Suprapubic skin (tissue), 4 donors: ENCODE measurements at regions not wholly inside any gene's neighbourhood (a gene's known extent, or its start where the extent isn't known, plus 50 kb on each side); places are given as distances from the start of the nearest gene placed in this dataset.

ENCODE experiments used
- DNase-seq, 2 donors: peaks; one replicate each; pipeline ENCODE4 v3.0.0-alpha.2; 2019; ENCODE audit warnings: low spot score in 2 of 2
- H3K27ac ChIP-seq: fragments of 200-600 bp; sonication (generic); one replicate; pipeline ENCODE4 v1.5.1; 2019
- H3K27me3 ChIP-seq: fragments of 200-600 bp; sonication (generic); one replicate; pipeline ENCODE4 v1.5.1; 2019
- H3K36me3 ChIP-seq: fragments of 200-600 bp; sonication (generic); one replicate; pipeline ENCODE4 v1.5.1; 2019
- H3K4me1 ChIP-seq: fragments of 200-600 bp; sonication (generic); one replicate; pipeline ENCODE4 v1.5.1; 2019
- H3K4me3 ChIP-seq: fragments of 200-600 bp; sonication (generic); one replicate; pipeline ENCODE4 v1.5.1; 2019; ENCODE audit warnings: mild to moderate bottlenecking
- H3K9me3 ChIP-seq: fragments of 200-600 bp; sonication (generic); one replicate; pipeline ENCODE4 v1.5.1; 2019
- CTCF ChIP-seq, 2 donors: fragments of 200-600 bp in 1 of 2; fragments of 450-650 bp in 1 of 2; sonication (generic) in 1 of 2; IDR thresholded peaks; one replicate each; pipeline ENCODE4 v1.5.1; 2016 to 2019; ENCODE audit warnings: antibody characterized with exemption in 2 of 2, mild to moderate bottlenecking in 1 of 2, moderate library complexity in 1 of 2
- EP300 ChIP-seq: sonication (generic); formaldehyde crosslinking; IDR thresholded peaks from one replicate; pipeline ENCODE4 v1.6.1; 2017; ENCODE audit warnings: antibody characterized with exemption
- POLR2A ChIP-seq, 2 donors: fragments of 450-650 bp; IDR thresholded peaks; one replicate each; pipeline ENCODE4 v1.6.1; 2017; ENCODE audit warnings: antibody characterized with exemption in 2 of 2, mild to moderate bottlenecking in 2 of 2, moderate library complexity in 2 of 2
- POLR2AphosphoS5 ChIP-seq, 3 donors: sonication (generic); formaldehyde crosslinking; IDR thresholded peaks; one replicate each; pipeline ENCODE4 v1.6.1; 2017; ENCODE audit warnings: antibody characterized with exemption in 3 of 3
- WGBS: methylation state at CpG from one replicate; pipeline ENCODE4 v1.1.5; 2018; 5-methylcytosine and 5-hydroxymethylcytosine counted together

GRCh38 chr12:129966146-129966995, 62.5 kb upstream of the TMEM132D start:
- no peaks in the 10 kb centered on the region for H3K36me3 ChIP-seq
- TF ChIP-seq EP300 (no peak), POLR2AphosphoS5 (IDR thresholded peaks at IDR 0.05) (no peak), CTCF (IDR thresholded peaks at IDR 0.05) (no peak), POLR2A (IDR thresholded peaks at IDR 0.05) (no peak)
- H3K4me1 ChIP-seq = no peaks in the 10 kb centered on the region
- H3K9me3 ChIP-seq = peaks cover 3% of the 10 kb centered on the region
- WGBS = 24% methylated on average over 10 of the region's 10 CpGs
- H3K27ac ChIP-seq = no peak overlapping the region
- DNase-seq = no peak
- H3K27me3 ChIP-seq = no peaks in the 10 kb centered on the region
- no peak overlapping the region for H3K4me3 ChIP-seq

GRCh38 chr12:129971721-129972120, 67.9 kb upstream of the TMEM132D start:
- no peaks in the 10 kb centered on the region for H3K27me3 ChIP-seq
- peaks cover 3% of the 10 kb centered on the region for H3K9me3 ChIP-seq
- H3K4me3 ChIP-seq = no peak overlapping the region
- WGBS = 84% methylated on average over 7 of the region's 7 CpGs
- TF ChIP-seq POLR2AphosphoS5 (IDR thresholded peaks at IDR 0.05) (no peak), CTCF (IDR thresholded peaks at IDR 0.05) (no peak), EP300 (no peak), POLR2A (IDR thresholded peaks at IDR 0.05) (no peak)
- H3K27ac ChIP-seq = no peak overlapping the region
- H3K4me1 ChIP-seq = no peaks in the 10 kb centered on the region
- no peaks in the 10 kb centered on the region for H3K36me3 ChIP-seq
- DNase-seq = no peak

- no peak for DNase-seq
- 77% methylated on average over 6 of the region's 6 CpGs for WGBS
These were observed 69.6 kb upstream of the TMEM132D start for GRCh38 chr12:129973236-129973961.

GRCh38 chr12:129984106-129984505, 80.3 kb upstream of the TMEM132D start:
- H3K36me3 ChIP-seq = no peaks in the 10 kb centered on the region

More at GRCh38 chr12:129973236-129973961, 69.6 kb upstream of the TMEM132D start:
- no peaks in the 10 kb centered on the region for H3K27me3 ChIP-seq
- no peak overlapping the region for H3K27ac ChIP-seq
- no peaks in the 10 kb centered on the region for H3K4me1 ChIP-seq
- no peak for TF ChIP-seq POLR2AphosphoS5 (IDR thresholded peaks at IDR 0.05)
- H3K4me3 ChIP-seq = no peak overlapping the region
- H3K36me3 ChIP-seq = no peaks in the 10 kb centered on the region
- H3K9me3 ChIP-seq = peaks cover 3% of the 10 kb centered on the region

GRCh38 chr12:129987841-129988240, 84.0 kb upstream of the TMEM132D start:
- H3K4me1 ChIP-seq = no peaks in the 10 kb centered on the region
- 50% methylated on average over 5 of the region's 5 CpGs for WGBS
- H3K27ac ChIP-seq = no peak overlapping the region
- peaks cover 3% of the 10 kb centered on the region for H3K27me3 ChIP-seq
- H3K4me3 ChIP-seq = no peak overlapping the region
- DNase-seq = no peak
- TF ChIP-seq EP300 (no peak), CTCF (IDR thresholded peaks at IDR 0.05) (no peak), POLR2A (IDR thresholded peaks at IDR 0.05) (no peak), POLR2AphosphoS5 (IDR thresholded peaks at IDR 0.05) (no peak)
- no peaks in the 10 kb centered on the region for H3K36me3 ChIP-seq
- no peaks in the 10 kb centered on the region for H3K9me3 ChIP-seq

More at GRCh38 chr12:129984106-129984505, 80.3 kb upstream of the TMEM132D start:
- TF ChIP-seq CTCF (IDR thresholded peaks at IDR 0.05) (no peak), EP300 (no peak), POLR2AphosphoS5 (IDR thresholded peaks at IDR 0.05) (no peak), POLR2A (IDR thresholded peaks at IDR 0.05) (no peak)
- 18% methylated on average over 4 of the region's 4 CpGs for WGBS
- Histone ChIP-seq H3K4me3 (no peak overlapping the region), H3K9me3 (no peaks in the 10 kb centered on the region), H3K27me3 (peaks cover 3% of the 10 kb centered on the region), H3K27ac (no peak overlapping the region), H3K4me1 (no peaks in the 10 kb centered on the region)
- no peak for DNase-seq
